ENCODE measurements at regions not wholly inside any gene's neighbourhood (a gene's known extent, or its start where the extent isn't known, plus 50 kb on each side); places are given as distances from the start of the nearest gene placed in this dataset.

DNA sequence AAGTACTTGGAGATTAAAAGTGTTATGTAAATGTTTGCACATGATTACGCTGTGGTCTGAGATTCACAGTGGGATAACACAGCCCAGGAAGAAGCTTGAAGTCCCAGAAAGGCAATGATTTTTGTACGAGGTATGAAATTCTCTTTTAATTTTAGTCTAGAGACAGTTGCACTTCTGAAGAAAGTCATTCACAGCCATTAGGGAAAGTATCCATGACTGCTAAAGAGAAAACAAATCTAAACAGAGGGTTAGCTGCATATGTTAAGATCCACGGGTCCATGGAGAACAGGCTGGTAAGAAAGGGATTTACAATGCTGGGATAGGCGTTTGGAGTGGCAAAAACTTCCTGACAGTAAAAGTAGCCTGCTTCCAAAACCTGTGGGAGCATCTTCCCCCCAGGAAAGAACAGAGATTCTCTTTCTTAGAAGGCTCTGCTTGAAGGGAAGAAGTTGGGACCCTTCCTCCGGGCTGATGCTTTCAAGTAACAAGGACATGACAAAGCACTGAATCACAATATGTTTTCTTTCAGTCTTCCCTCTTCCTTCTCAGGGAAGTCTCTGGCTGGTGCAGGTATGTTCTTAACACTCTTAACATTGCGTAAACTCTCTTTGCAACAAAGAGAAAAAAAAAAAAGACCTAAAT, 220.8 kb upstream of the CELF2 start:
- DNase-seq (ENCODE audit: low read depth in 6 of 9, low spot score in 9 of 9): no peak
- no peaks in the 10 kb centered on the region for H3K36me3 ChIP-seq (ENCODE audit: control insufficient read depth in 2 of 2, insufficient read depth in 2 of 2, low read length in 1 of 2)
- 84% methylated on average over 6 of the region's 6 CpGs for WGBS
- peaks cover 0 to 2% of the 10 kb centered on the region in 2 donors for H3K4me1 ChIP-seq (ENCODE audit: control insufficient read depth in 2 of 2, insufficient read depth in 2 of 2, low read length in 2 of 2)
- no peak overlapping the region for H3K27ac ChIP-seq (ENCODE audit: low read depth in 1 of 2, low read length in 1 of 2)
- H3K4me3 ChIP-seq (ENCODE audit: low read length in 2 of 2): no peak overlapping the region
- H3K9me3 ChIP-seq (ENCODE audit: control insufficient read depth in 2 of 2, insufficient read depth in 1 of 2, low read length in 1 of 2): no peaks in the 10 kb centered on the region
- peaks cover 0 to 15% of the 10 kb centered on the region in 2 donors for H3K27me3 ChIP-seq (ENCODE audit: control insufficient read depth in 2 of 2, insufficient read depth in 1 of 2, low read length in 1 of 2)

DNA sequence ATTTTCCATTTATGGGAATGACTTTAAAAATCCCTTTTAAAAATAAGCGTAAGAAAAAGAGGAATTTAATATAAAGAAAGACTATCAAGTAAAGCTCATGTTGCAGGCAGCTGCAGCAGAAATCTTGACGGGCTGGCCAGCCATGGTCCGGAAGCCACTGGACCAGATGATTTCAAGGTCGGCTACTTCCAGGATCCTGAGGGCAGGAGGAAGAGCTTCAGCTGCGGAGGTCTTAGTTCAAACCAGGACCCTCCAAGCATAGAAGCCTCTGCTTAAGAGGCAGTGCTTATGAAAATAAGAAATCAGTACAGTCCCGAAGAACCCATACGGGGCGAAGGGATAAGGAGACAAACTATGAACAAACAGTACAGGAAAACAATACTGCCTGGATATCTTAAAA, 220.2 kb upstream of the CELF2 start:
- Histone ChIP-seq H3K9me3 (ENCODE audit: control insufficient read depth in 2 of 2, insufficient read depth in 1 of 2, low read length in 1 of 2) (no peaks in the 10 kb centered on the region), H3K27ac (ENCODE audit: low read depth in 1 of 2, low read length in 1 of 2) (peak overlapping the region in 1 of 2 donors; percentile 41), H3K27me3 (ENCODE audit: control insufficient read depth in 2 of 2, insufficient read depth in 1 of 2, low read length in 1 of 2) (peaks cover 0 to 15% of the 10 kb centered on the region in 2 donors), H3K36me3 (ENCODE audit: control insufficient read depth in 2 of 2, insufficient read depth in 2 of 2, low read length in 1 of 2) (no peaks in the 10 kb centered on the region), H3K4me1 (ENCODE audit: control insufficient read depth in 2 of 2, insufficient read depth in 2 of 2, low read length in 2 of 2) (peaks cover 0 to under 1% of the 10 kb centered on the region in 2 donors), H3K4me3 (ENCODE audit: low read length in 2 of 2) (no peak overlapping the region)
- 87% methylated on average over 8 of the region's 8 CpGs for WGBS
- no peak for DNase-seq (ENCODE audit: low read depth in 6 of 9, low spot score in 9 of 9)

DNA sequence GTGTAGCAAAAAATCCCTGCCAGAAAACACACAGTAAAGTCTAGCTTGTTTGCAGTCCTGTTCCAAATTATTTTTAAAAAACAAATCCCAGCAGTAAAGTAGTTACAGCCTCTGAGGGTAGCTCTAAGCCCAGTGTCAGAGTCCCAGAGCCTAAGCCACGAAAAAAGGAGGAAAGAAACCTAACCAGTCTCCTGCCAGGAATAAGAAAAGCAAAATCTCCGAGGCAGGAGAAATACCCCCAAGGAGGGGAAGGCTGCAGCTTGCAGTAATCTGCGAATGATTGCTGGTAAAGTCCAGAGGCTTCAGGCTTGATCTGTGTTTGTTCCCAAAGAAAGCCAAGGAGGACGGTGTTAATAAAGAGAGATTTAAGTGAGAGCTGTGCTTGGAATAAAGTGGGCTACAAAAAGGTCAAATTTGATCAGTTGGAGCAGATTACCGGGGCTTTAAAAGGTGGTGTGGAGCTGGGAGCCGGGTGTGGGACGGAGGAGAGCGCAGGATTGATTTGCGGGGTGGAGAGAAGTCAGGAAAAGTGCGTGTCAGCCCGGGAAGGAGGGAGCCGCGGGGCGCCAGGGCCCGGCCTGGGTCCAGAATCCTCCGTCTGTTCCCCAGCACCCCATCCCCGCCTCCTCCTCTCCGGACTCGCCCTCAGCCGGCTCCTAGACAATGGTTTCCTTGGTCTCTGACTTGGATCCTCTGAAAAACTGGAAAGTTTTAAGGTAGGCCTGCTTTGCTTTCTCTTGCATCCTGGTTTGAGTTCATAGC, 219.4 kb upstream of the CELF2 start:
- no peaks in the 10 kb centered on the region for H3K9me3 ChIP-seq (ENCODE audit: control insufficient read depth in 2 of 2, insufficient read depth in 1 of 2, low read length in 1 of 2)
- H3K4me3 ChIP-seq (ENCODE audit: low read length in 2 of 2): no peak overlapping the region
- H3K27me3 ChIP-seq (ENCODE audit: control insufficient read depth in 2 of 2, insufficient read depth in 1 of 2, low read length in 1 of 2): peaks cover 0 to 15% of the 10 kb centered on the region in 2 donors
- H3K36me3 ChIP-seq (ENCODE audit: control insufficient read depth in 2 of 2, insufficient read depth in 2 of 2, low read length in 1 of 2): no peaks in the 10 kb centered on the region
- H3K4me1 ChIP-seq (ENCODE audit: control insufficient read depth in 2 of 2, insufficient read depth in 2 of 2, low read length in 2 of 2): no peaks in the 10 kb centered on the region
- H3K27ac ChIP-seq (ENCODE audit: low read depth in 1 of 2, low read length in 1 of 2): peak overlapping the region; percentile 54 to 58
- DNase-seq (ENCODE audit: low read depth in 6 of 9, low spot score in 9 of 9): no peak
- 78% methylated on average over 20 of the region's 20 CpGs for WGBS

DNA sequence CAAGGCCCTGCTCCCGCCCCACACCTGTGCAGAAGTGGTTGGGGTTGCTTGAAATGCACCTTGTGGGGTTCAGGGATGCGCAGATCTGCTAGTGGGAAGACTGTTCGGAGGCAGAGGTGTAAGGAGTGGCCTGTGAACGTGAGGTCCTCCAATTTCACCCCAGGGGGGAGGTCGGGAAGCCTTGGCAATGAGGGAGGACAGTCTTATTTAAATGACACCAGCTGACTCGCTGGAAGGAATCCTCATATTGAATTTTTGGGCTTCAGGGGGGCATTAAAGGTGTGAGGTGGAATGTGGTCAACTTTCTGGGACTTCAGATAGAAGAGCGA, 218.8 kb upstream of the CELF2 start:
- Histone ChIP-seq H3K9me3 (ENCODE audit: control insufficient read depth in 2 of 2, insufficient read depth in 1 of 2, low read length in 1 of 2) (no peaks in the 10 kb centered on the region), H3K4me3 (ENCODE audit: low read length in 2 of 2) (no peak overlapping the region), H3K27ac (ENCODE audit: low read depth in 1 of 2, low read length in 1 of 2) (peak overlapping the region in 1 of 2 donors; percentile 58), H3K27me3 (ENCODE audit: control insufficient read depth in 2 of 2, insufficient read depth in 1 of 2, low read length in 1 of 2) (peaks cover 0 to 15% of the 10 kb centered on the region in 2 donors), H3K36me3 (ENCODE audit: control insufficient read depth in 2 of 2, insufficient read depth in 2 of 2, low read length in 1 of 2) (no peaks in the 10 kb centered on the region), H3K4me1 (ENCODE audit: control insufficient read depth in 2 of 2, insufficient read depth in 2 of 2, low read length in 2 of 2) (no peaks in the 10 kb centered on the region)
- no peak for DNase-seq (ENCODE audit: low read depth in 6 of 9, low spot score in 9 of 9)
- 78% methylated on average over 7 of the region's 7 CpGs for WGBS

DNA sequence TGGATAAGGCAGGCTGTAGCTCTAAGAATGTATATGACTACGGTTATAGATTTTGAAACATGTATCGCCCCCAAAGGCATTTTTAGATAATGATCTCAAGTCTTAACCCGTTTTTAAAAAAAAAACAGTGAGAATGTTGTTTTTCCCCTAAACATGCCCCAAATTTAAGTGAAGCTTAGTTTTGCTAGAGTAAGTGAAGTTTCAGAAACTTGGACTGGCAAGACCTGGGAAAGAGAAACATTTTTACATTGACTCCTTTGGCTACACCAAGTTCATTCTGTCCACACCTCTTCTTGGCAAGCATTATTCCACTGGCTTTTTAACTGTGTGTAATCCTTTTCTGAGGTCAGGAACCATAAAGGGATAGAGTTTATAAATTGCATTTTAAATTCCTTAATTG, 216.7 kb upstream of the CELF2 start:
- 94% methylated on average over 3 of the region's 3 CpGs for WGBS
- H3K27me3 ChIP-seq (ENCODE audit: control insufficient read depth in 2 of 2, insufficient read depth in 1 of 2, low read length in 1 of 2): peaks cover 0 to 15% of the 10 kb centered on the region in 2 donors
- DNase-seq (ENCODE audit: low read depth in 6 of 9, low spot score in 9 of 9): no peak
- no peak overlapping the region for H3K4me3 ChIP-seq (ENCODE audit: low read length in 2 of 2)
- H3K9me3 ChIP-seq (ENCODE audit: control insufficient read depth in 2 of 2, insufficient read depth in 1 of 2, low read length in 1 of 2): no peaks in the 10 kb centered on the region
- no peaks in the 10 kb centered on the region for H3K4me1 ChIP-seq (ENCODE audit: control insufficient read depth in 2 of 2, insufficient read depth in 2 of 2, low read length in 2 of 2)
- no peak overlapping the region for H3K27ac ChIP-seq (ENCODE audit: low read depth in 1 of 2, low read length in 1 of 2)
- H3K36me3 ChIP-seq (ENCODE audit: control insufficient read depth in 2 of 2, insufficient read depth in 2 of 2, low read length in 1 of 2): no peaks in the 10 kb centered on the region

DNA sequence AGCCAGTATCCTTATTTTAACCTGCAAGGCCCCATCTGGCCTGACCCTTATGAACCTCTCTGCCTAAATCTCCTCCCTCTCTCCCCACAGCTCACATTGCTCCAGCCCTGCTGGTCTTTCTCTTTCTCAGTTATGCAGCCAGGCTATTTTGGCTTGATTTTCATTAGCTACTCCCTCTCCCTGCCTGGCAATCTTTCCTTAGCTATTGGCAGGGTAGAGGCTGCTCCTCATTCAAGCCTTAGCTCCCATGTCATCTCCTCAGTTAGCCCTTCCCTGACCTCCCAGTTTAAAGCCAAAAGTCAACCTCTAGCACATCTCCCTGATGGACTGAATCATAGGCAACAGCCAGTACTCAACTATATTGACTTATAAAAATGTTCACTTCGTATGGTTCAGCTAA, 214.4 kb upstream of the CELF2 start:
- Histone ChIP-seq H3K9me3 (ENCODE audit: control insufficient read depth in 2 of 2, insufficient read depth in 1 of 2, low read length in 1 of 2) (no peaks in the 10 kb centered on the region), H3K4me3 (ENCODE audit: low read length in 2 of 2) (no peak overlapping the region), H3K4me1 (ENCODE audit: control insufficient read depth in 2 of 2, insufficient read depth in 2 of 2, low read length in 2 of 2) (no peaks in the 10 kb centered on the region), H3K27ac (ENCODE audit: low read depth in 1 of 2, low read length in 1 of 2) (no peak overlapping the region), H3K36me3 (ENCODE audit: control insufficient read depth in 2 of 2, insufficient read depth in 2 of 2, low read length in 1 of 2) (no peaks in the 10 kb centered on the region), H3K27me3 (ENCODE audit: control insufficient read depth in 2 of 2, insufficient read depth in 1 of 2, low read length in 1 of 2) (peaks cover 0 to 7% of the 10 kb centered on the region in 2 donors)
- 82% methylated on average over 1 of the region's 1 CpG for WGBS
- DNase-seq (ENCODE audit: low read depth in 6 of 9, low spot score in 9 of 9): no peak

DNA sequence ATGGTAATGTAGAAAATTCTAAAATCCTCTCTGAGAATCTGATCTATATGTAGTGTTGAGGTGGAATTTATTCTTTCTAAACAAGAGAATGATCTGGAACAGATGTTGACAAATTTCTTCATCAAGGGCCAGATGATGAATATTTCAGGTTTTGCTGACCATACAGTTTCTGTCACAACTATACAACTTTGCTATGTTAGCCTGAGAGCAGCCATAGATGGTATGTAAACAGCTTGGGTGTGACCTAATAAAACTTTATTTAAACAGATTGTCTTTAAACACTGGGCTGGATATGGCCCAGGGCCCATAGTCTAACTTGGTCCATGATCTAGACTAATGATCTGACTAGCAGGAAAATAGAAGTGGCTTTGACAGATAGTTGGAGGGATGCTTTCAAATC, 213.6 kb upstream of the CELF2 start:
- no peaks in the 10 kb centered on the region for H3K4me1 ChIP-seq (ENCODE audit: control insufficient read depth in 2 of 2, insufficient read depth in 2 of 2, low read length in 2 of 2)
- no peak overlapping the region for H3K4me3 ChIP-seq (ENCODE audit: low read length in 2 of 2)
- H3K36me3 ChIP-seq (ENCODE audit: control insufficient read depth in 2 of 2, insufficient read depth in 2 of 2, low read length in 1 of 2): no peaks in the 10 kb centered on the region
- H3K9me3 ChIP-seq (ENCODE audit: control insufficient read depth in 2 of 2, insufficient read depth in 1 of 2, low read length in 1 of 2): no peaks in the 10 kb centered on the region
- no peak for DNase-seq (ENCODE audit: low read depth in 6 of 9, low spot score in 9 of 9)
- H3K27me3 ChIP-seq (ENCODE audit: control insufficient read depth in 2 of 2, insufficient read depth in 1 of 2, low read length in 1 of 2): no peaks in the 10 kb centered on the region
- H3K27ac ChIP-seq (ENCODE audit: low read depth in 1 of 2, low read length in 1 of 2): no peak overlapping the region

DNA sequence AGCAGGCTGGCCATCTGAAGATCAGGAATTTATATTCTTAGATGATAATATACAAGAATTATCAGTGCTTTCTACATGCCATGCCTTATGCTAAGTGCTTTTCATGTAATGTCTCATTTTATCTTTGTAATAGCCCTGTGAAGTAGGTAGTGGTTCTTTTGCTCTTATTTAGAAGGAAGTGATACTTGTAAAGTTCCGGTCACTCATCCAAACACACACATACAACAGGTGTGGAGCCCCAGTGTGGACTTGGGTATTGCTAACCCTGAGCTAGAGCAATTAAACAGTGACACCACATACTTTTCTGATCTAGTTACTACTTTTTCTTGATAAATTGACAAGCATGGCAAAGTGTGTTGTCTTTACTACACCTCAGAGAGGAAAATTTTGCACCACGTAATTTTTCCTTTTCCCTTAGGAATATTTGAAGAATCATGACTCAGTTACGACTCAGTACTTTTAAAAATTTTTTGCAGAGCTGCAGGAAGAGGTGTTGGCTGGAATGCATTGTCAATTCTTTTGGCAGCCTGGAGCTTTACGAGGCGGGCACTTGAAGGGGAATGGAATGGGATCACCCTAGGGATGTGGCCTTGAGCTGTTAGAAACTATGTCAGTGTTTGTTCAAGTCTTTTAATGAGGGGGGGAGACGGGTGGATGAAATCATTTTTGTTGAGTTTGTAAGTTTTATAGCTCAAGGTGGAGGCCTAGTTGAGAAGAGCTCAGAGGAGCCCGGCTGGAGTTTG, 212.5 kb upstream of the CELF2 start:
- WGBS: 95% methylated on average over 7 of the region's 7 CpGs
- no peaks in the 10 kb centered on the region for H3K27me3 ChIP-seq (ENCODE audit: control insufficient read depth in 2 of 2, insufficient read depth in 1 of 2, low read length in 1 of 2)
- no peaks in the 10 kb centered on the region for H3K4me1 ChIP-seq (ENCODE audit: control insufficient read depth in 2 of 2, insufficient read depth in 2 of 2, low read length in 2 of 2)
- no peak overlapping the region for H3K27ac ChIP-seq (ENCODE audit: low read depth in 1 of 2, low read length in 1 of 2)
- no peak for DNase-seq (ENCODE audit: low read depth in 6 of 9, low spot score in 9 of 9)
- H3K4me3 ChIP-seq (ENCODE audit: low read length in 2 of 2): no peak overlapping the region
- H3K9me3 ChIP-seq (ENCODE audit: control insufficient read depth in 2 of 2, insufficient read depth in 1 of 2, low read length in 1 of 2): no peaks in the 10 kb centered on the region
- no peaks in the 10 kb centered on the region for H3K36me3 ChIP-seq (ENCODE audit: control insufficient read depth in 2 of 2, insufficient read depth in 2 of 2, low read length in 1 of 2)

DNA sequence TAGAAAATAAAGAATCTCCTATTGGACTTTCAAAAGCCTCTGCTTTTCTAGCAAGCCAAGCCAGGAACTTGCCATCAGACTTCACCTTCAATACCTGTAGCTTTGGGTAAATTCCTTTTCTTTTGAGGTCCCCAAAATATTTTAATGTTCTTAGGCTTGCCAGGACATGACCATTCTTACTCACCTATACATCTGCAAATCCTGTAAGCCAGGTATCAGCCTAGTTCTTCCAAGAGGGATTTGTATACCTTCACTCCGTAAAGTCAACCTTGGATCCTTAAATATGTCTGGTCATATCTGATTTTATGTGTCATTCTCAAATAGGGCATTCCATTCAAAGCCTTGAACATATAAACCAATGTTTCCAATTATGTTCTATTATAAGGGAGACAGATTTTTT, 210.6 kb upstream of the CELF2 start:
- no peaks in the 10 kb centered on the region for H3K27me3 ChIP-seq (ENCODE audit: control insufficient read depth in 2 of 2, insufficient read depth in 1 of 2, low read length in 1 of 2)
- DNase-seq (ENCODE audit: low read depth in 6 of 9, low spot score in 9 of 9): no peak
- WGBS: 97% methylated on average over 1 of the region's 1 CpG
- no peak overlapping the region for H3K4me3 ChIP-seq (ENCODE audit: low read length in 2 of 2)
- no peaks in the 10 kb centered on the region for H3K36me3 ChIP-seq (ENCODE audit: control insufficient read depth in 2 of 2, insufficient read depth in 2 of 2, low read length in 1 of 2)
- no peak overlapping the region for H3K27ac ChIP-seq (ENCODE audit: low read depth in 1 of 2, low read length in 1 of 2)
- no peaks in the 10 kb centered on the region for H3K9me3 ChIP-seq (ENCODE audit: control insufficient read depth in 2 of 2, insufficient read depth in 1 of 2, low read length in 1 of 2)
- no peaks in the 10 kb centered on the region for H3K4me1 ChIP-seq (ENCODE audit: control insufficient read depth in 2 of 2, insufficient read depth in 2 of 2, low read length in 2 of 2)
